Activated CD4-positive, alpha-beta T cell treated with anti-CD3 and anti-CD28 coated beads for 36 hours (primary cell): ENCODE measurements at regions not wholly inside any gene's neighbourhood (a gene's known extent, or its start where the extent isn't known, plus 50 kb on each side); places are given as distances from the start of the nearest gene placed in this dataset.
"Not testable (repeated sequence)": the region's sequence is repeated elsewhere in the genome, so short reads cannot be mapped to it uniquely, and the experiment has no call there.

ENCODE experiments used
- ATAC-seq: fragments of 200-7000 bp; cut with Tn5 transposase; one replicate; pipeline ENCODE4 v1.10.0; 2021; ENCODE audit warnings: mild to moderate bottlenecking, moderate library complexity
- CTCF ChIA-PET: fragments of 350-600 bp; sonication (Branson Sonifier 250); formaldehyde crosslinking; loops from one replicate; lab custom pipeline; 2021; ENCODE audit warnings: antibody characterized with exemption; lab: Charles Lee
- POLR2A ChIA-PET: fragments of 350-600 bp; sonication (Branson Sonifier 250); formaldehyde crosslinking; loops from one replicate; lab custom pipeline; 2021; ENCODE audit warnings: antibody characterized with exemption, inconsistent platforms; lab: Charles Lee
- DNase-seq: peaks from one replicate; pipeline ENCODE4 v3.0.0-alpha.2; 2020
- H3K27ac Mint-ChIP-seq: one replicate; pipeline ENCODE4 v1.8.0; 2021; ENCODE audit warnings: mixed read lengths
- H3K27me3 Mint-ChIP-seq: one replicate; pipeline ENCODE4 v1.8.0; 2021; ENCODE audit warnings: mixed read lengths
- H3K36me3 Mint-ChIP-seq: one replicate; pipeline ENCODE4 v1.8.0; 2021; ENCODE audit warnings: low read depth, mixed read lengths
- H3K4me1 Mint-ChIP-seq: one replicate; pipeline ENCODE4 v1.8.0; 2021; ENCODE audit warnings: mixed read lengths
- H3K4me3 Mint-ChIP-seq: one replicate; pipeline ENCODE4 v1.8.0; 2021; ENCODE audit warnings: mild to moderate bottlenecking, moderate library complexity, mixed read lengths
- H3K9me3 Mint-ChIP-seq: one replicate; pipeline ENCODE4 v1.8.0; 2021; ENCODE audit warnings: low read depth, mixed read lengths
- intact Hi-C, 2 experiments: fragments of 100-400 bp; cut with DNase I in 1 of 2; cut with micrococcal nuclease in 1 of 2; formaldehyde crosslinking; loops; one replicate each; pipeline versions ENCODE4 v1.14.2 to v1.15.1; 2022 to 2024; cut with DNase I, micrococcal nuclease

- no peak overlapping the region for H3K27ac Mint-ChIP-seq
- intact Hi-C loops, result no loop called here
- ChIA-PET CTCF (no interaction called here), POLR2A (no interaction called here)
- H3K27me3 Mint-ChIP-seq, result no peaks in the 10 kb centered on the region
- ATAC-seq (no peak), DNase-seq (no peak)
- no peaks in the 10 kb centered on the region for H3K9me3 Mint-ChIP-seq
- H3K36me3 Mint-ChIP-seq, result no peaks in the 10 kb centered on the region
- no peak overlapping the region for H3K4me3 Mint-ChIP-seq
- H3K4me1 Mint-ChIP-seq, result no peaks in the 10 kb centered on the region
Observed at GRCh38 chrX:138874271-138874935, 162.9 kb upstream of the FGF13 start.

GRCh38 chrX:138873640-138874039, 162.1 kb upstream of the FGF13 start:
- H3K27ac Mint-ChIP-seq, ATAC-seq, H3K9me3 Mint-ChIP-seq, POLR2A ChIA-PET, H3K4me1 Mint-ChIP-seq, H3K27me3 Mint-ChIP-seq, intact Hi-C loops, DNase-seq, H3K4me3 Mint-ChIP-seq, CTCF ChIA-PET, H3K36me3 Mint-ChIP-seq: not testable (repeated sequence)

- no peaks in the 10 kb centered on the region for H3K4me1 Mint-ChIP-seq
Observed at GRCh38 chrX:138872537-138872936, 161.0 kb upstream of the FGF13 start.

GRCh38 chrX:138871739-138872138, 160.2 kb upstream of the FGF13 start:
- CTCF ChIA-PET, result no interaction called here
- Mint-ChIP-seq H3K36me3 (no peaks in the 10 kb centered on the region), H3K27me3 (no peaks in the 10 kb centered on the region), H3K4me1 (no peaks in the 10 kb centered on the region), H3K9me3 (no peaks in the 10 kb centered on the region), H3K4me3 (no peak overlapping the region), H3K27ac (no peak overlapping the region)
- intact Hi-C loops, result no loop called here
- POLR2A ChIA-PET, result no interaction called here
- ATAC-seq, result no peak
- DNase-seq, result no peak

More at GRCh38 chrX:138872537-138872936, 161.0 kb upstream of the FGF13 start:
- H3K9me3 Mint-ChIP-seq, result no peaks in the 10 kb centered on the region
- ATAC-seq (no peak), DNase-seq (no peak)
- H3K4me3 Mint-ChIP-seq, result no peak overlapping the region
- ChIA-PET POLR2A (no interaction called here), CTCF (no interaction called here)
- no peak overlapping the region for H3K27ac Mint-ChIP-seq
- H3K27me3 Mint-ChIP-seq, result no peaks in the 10 kb centered on the region
- H3K36me3 Mint-ChIP-seq, result no peaks in the 10 kb centered on the region
- intact Hi-C loops, result no loop called here

- Mint-ChIP-seq H3K27ac (no peak overlapping the region), H3K4me1 (no peaks in the 10 kb centered on the region), H3K36me3 (no peaks in the 10 kb centered on the region), H3K4me3 (no peak overlapping the region), H3K9me3 (no peaks in the 10 kb centered on the region), H3K27me3 (no peaks in the 10 kb centered on the region)
- POLR2A ChIA-PET, result no interaction called here
- ATAC-seq, result no peak
- intact Hi-C loops, result no loop called here
- DNase-seq, result no peak
- CTCF ChIA-PET, result no interaction called here
Observed at GRCh38 chrX:138866643-138867042, 155.1 kb upstream of the FGF13 start.

- ChIA-PET POLR2A (no interaction called here), CTCF (no interaction called here)
- Mint-ChIP-seq H3K4me1 (no peaks in the 10 kb centered on the region), H3K27ac (no peak overlapping the region), H3K9me3 (no peaks in the 10 kb centered on the region), H3K36me3 (no peaks in the 10 kb centered on the region), H3K4me3 (no peak overlapping the region), H3K27me3 (no peaks in the 10 kb centered on the region)
- DNase-seq (no peak), ATAC-seq (no peak)
- intact Hi-C loops, result no loop called here
Observed at GRCh38 chrX:138865093-138865649, 153.7 kb upstream of the FGF13 start.

- DNase-seq, result no peak
- intact Hi-C loops, result no loop called here
- ChIA-PET POLR2A (no interaction called here), CTCF (interaction anchor here (0.6 kb wide), 1 partner anchor 113 kb away, joined by 3 read pairs; no protein-coding TSS in a partner anchor)
- Mint-ChIP-seq H3K27ac (no peak overlapping the region), H3K4me3 (no peak overlapping the region), H3K9me3 (no peaks in the 10 kb centered on the region), H3K27me3 (no peaks in the 10 kb centered on the region), H3K4me1 (no peaks in the 10 kb centered on the region), H3K36me3 (no peaks in the 10 kb centered on the region)
- ATAC-seq, result no peak
Observed at GRCh38 chrX:138859421-138859820, 147.9 kb upstream of the FGF13 start.

- H3K4me3 Mint-ChIP-seq, result no peak overlapping the region
- intact Hi-C loops, result no loop called here
- DNase-seq (no peak), ATAC-seq (no peak)
- no peaks in the 10 kb centered on the region for H3K4me1 Mint-ChIP-seq
- no peak overlapping the region for H3K27ac Mint-ChIP-seq
- ChIA-PET CTCF (no interaction called here), POLR2A (no interaction called here)
- no peaks in the 10 kb centered on the region for H3K27me3 Mint-ChIP-seq
- no peaks in the 10 kb centered on the region for H3K9me3 Mint-ChIP-seq
- no peaks in the 10 kb centered on the region for H3K36me3 Mint-ChIP-seq
Observed at GRCh38 chrX:138858951-138859350, 147.4 kb upstream of the FGF13 start.

- DNase-seq (peak; percentile 3), ATAC-seq (no peak)
- no peaks in the 10 kb centered on the region for H3K36me3 Mint-ChIP-seq
- no peaks in the 10 kb centered on the region for H3K27me3 Mint-ChIP-seq
- no peaks in the 10 kb centered on the region for H3K4me1 Mint-ChIP-seq
- intact Hi-C loops, result no loop called here
- H3K27ac Mint-ChIP-seq, result no peak overlapping the region
- CTCF ChIA-PET, result no interaction called here
- no peak overlapping the region for H3K4me3 Mint-ChIP-seq
- POLR2A ChIA-PET, result no interaction called here
- H3K9me3 Mint-ChIP-seq, result no peaks in the 10 kb centered on the region
Observed at GRCh38 chrX:138858438-138858837, 146.9 kb upstream of the FGF13 start.

GRCh38 chrX:138856881-138857604, 145.5 kb upstream of the FGF13 start:
- DNase-seq (no peak), ATAC-seq (no peak)
- intact Hi-C loops, result no loop called here
- POLR2A ChIA-PET, result no interaction called here
- Mint-ChIP-seq H3K4me1 (no peaks in the 10 kb centered on the region), H3K9me3 (no peaks in the 10 kb centered on the region), H3K4me3 (no peak overlapping the region), H3K27ac (no peak overlapping the region), H3K27me3 (no peaks in the 10 kb centered on the region), H3K36me3 (no peaks in the 10 kb centered on the region)
- CTCF ChIA-PET, result no interaction called here

- DNase-seq (no peak), ATAC-seq (no peak)
- POLR2A ChIA-PET, result no interaction called here
- Mint-ChIP-seq H3K9me3 (no peaks in the 10 kb centered on the region), H3K27me3 (no peaks in the 10 kb centered on the region), H3K27ac (no peak overlapping the region), H3K4me1 (no peaks in the 10 kb centered on the region), H3K4me3 (no peak overlapping the region), H3K36me3 (no peaks in the 10 kb centered on the region)
- intact Hi-C loops, result no loop called here
- CTCF ChIA-PET, result no interaction called here
Observed at GRCh38 chrX:138853936-138854335, 142.4 kb upstream of the FGF13 start.

GRCh38 chrX:138849521-138849920, 138.0 kb upstream of the FGF13 start:
- DNase-seq, result no peak
- no peak overlapping the region for H3K4me3 Mint-ChIP-seq
- no peaks in the 10 kb centered on the region for H3K9me3 Mint-ChIP-seq
- no peaks in the 10 kb centered on the region for H3K36me3 Mint-ChIP-seq
- ChIA-PET CTCF (no interaction called here), POLR2A (no interaction called here)
- H3K27ac Mint-ChIP-seq, result no peak overlapping the region
- no peaks in the 10 kb centered on the region for H3K4me1 Mint-ChIP-seq
- no peak for ATAC-seq
- intact Hi-C loops, result no loop called here
- no peaks in the 10 kb centered on the region for H3K27me3 Mint-ChIP-seq
